ENCODE measurements at regions not wholly inside any gene's neighbourhood (a gene's known extent, or its start where the extent isn't known, plus 50 kb on each side); places are given as distances from the start of the nearest gene placed in this dataset.

DNA sequence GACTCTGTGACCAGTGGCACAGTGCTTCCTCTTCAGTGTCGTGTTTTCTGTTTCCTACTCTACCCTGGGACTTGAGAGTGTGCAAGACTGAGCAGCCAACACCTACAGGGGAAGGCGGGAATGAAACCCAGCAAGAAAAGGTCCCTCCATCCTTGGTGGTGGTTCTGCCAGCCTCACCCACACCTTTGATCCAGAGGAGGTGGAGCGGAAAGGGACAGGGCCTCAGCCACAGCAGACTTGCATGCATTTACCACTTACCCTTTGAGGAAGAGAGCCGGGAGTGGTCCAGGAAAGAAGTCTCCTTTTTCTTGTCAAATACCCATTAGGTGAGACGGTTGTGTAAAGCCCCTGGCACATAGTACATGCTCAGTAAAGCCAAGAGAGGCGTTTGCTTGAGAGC lies 164.8 kb upstream of the ZNF536 start:
- CTCF ChIA-PET = no interaction called here
- DNase-seq (ENCODE audit: low read depth, low spot score) = no peak
- no peak overlapping the region for H3K27ac ChIP-seq (ENCODE audit: low read depth, low read length)
- H3K27me3 ChIP-seq (ENCODE audit: insufficient read depth, low read length) = peaks cover 42% of the 10 kb centered on the region; the same call in 1 of the 2 replicates
- H3K4me2 ChIP-seq (ENCODE audit: low read length) = no peak overlapping the region
- H4K20me1 ChIP-seq (ENCODE audit: insufficient read depth) = no peaks in the 10 kb centered on the region
- ATAC-seq = no peak
- no peaks in the 10 kb centered on the region for H3K9me3 ChIP-seq (ENCODE audit: control insufficient read depth in 1 of 2, insufficient read depth in 1 of 2, low read depth in 1 of 2, low read length in 2 of 2)
- TF ChIP-seq SP1 (IDR thresholded peaks at IDR 0.05; ENCODE audit: low read depth) (no peak), SRF (IDR thresholded peaks at IDR 0.05; ENCODE audit: low read depth) (no peak), POLR2AphosphoS5 (IDR thresholded peaks at IDR 0.05; ENCODE audit: low read depth, low read length) (no peak), ELF1 (IDR thresholded peaks at IDR 0.05; ENCODE audit: borderline replicate concordance, low read depth) (no peak), POLR2A (IDR thresholded peaks at IDR 0.05; ENCODE audit: borderline replicate concordance, extremely low read depth, insufficient read depth, insufficient read length) (no peak), ZFX (IDR thresholded peaks at IDR 0.05) (no peak), YY1 (IDR thresholded peaks at IDR 0.05; ENCODE audit: extremely low read depth, insufficient replicate concordance, low read depth, low read length) (no peak), CEBPB (IDR thresholded peaks at IDR 0.05; ENCODE audit: low read depth) (no peak), JUND (IDR thresholded peaks at IDR 0.05) (no peak), EZH2 (IDR thresholded peaks at IDR 0.05) (no peak), SIN3A (IDR thresholded peaks at IDR 0.05; ENCODE audit: low read depth) (no peak), CBX3 (IDR thresholded peaks at IDR 0.05; ENCODE audit: low read depth) (no peak)
- TF ChIP-seq, protein P1, sequence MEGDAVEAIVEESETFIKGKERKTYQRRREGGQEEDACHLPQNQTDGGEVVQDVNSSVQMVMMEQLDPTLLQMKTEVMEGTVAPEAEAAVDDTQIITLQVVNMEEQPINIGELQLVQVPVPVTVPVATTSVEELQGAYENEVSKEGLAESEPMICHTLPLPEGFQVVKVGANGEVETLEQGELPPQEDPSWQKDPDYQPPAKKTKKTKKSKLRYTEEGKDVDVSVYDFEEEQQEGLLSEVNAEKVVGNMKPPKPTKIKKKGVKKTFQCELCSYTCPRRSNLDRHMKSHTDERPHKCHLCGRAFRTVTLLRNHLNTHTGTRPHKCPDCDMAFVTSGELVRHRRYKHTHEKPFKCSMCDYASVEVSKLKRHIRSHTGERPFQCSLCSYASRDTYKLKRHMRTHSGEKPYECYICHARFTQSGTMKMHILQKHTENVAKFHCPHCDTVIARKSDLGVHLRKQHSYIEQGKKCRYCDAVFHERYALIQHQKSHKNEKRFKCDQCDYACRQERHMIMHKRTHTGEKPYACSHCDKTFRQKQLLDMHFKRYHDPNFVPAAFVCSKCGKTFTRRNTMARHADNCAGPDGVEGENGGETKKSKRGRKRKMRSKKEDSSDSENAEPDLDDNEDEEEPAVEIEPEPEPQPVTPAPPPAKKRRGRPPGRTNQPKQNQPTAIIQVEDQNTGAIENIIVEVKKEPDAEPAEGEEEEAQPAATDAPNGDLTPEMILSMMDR (IDR thresholded peaks at IDR 0.05 in 2 of 3, conservative IDR thresholded peaks at IDR 0.05 in 1 of 3; ENCODE audit: borderline replicate concordance in 1 of 3, insufficient read depth in 1 of 3, low read depth in 2 of 3, low read length in 2 of 3) = no peak
- TF ChIP-seq, protein P2, sequence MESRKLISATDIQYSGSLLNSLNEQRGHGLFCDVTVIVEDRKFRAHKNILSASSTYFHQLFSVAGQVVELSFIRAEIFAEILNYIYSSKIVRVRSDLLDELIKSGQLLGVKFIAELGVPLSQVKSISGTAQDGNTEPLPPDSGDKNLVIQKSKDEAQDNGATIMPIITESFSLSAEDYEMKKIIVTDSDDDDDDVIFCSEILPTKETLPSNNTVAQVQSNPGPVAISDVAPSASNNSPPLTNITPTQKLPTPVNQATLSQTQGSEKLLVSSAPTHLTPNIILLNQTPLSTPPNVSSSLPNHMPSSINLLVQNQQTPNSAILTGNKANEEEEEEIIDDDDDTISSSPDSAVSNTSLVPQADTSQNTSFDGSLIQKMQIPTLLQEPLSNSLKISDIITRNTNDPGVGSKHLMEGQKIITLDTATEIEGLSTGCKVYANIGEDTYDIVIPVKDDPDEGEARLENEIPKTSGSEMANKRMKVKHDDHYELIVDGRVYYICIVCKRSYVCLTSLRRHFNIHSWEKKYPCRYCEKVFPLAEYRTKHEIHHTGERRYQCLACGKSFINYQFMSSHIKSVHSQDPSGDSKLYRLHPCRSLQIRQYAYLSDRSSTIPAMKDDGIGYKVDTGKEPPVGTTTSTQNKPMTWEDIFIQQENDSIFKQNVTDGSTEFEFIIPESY (IDR thresholded peaks at IDR 0.05; ENCODE audit: extremely low read depth, insufficient replicate concordance, low read length) = no peak
- TF ChIP-seq, protein P3, sequence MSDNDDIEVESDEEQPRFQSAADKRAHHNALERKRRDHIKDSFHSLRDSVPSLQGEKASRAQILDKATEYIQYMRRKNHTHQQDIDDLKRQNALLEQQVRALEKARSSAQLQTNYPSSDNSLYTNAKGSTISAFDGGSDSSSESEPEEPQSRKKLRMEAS (IDR thresholded peaks at IDR 0.05) = no peak
- TF ChIP-seq, protein P4, sequence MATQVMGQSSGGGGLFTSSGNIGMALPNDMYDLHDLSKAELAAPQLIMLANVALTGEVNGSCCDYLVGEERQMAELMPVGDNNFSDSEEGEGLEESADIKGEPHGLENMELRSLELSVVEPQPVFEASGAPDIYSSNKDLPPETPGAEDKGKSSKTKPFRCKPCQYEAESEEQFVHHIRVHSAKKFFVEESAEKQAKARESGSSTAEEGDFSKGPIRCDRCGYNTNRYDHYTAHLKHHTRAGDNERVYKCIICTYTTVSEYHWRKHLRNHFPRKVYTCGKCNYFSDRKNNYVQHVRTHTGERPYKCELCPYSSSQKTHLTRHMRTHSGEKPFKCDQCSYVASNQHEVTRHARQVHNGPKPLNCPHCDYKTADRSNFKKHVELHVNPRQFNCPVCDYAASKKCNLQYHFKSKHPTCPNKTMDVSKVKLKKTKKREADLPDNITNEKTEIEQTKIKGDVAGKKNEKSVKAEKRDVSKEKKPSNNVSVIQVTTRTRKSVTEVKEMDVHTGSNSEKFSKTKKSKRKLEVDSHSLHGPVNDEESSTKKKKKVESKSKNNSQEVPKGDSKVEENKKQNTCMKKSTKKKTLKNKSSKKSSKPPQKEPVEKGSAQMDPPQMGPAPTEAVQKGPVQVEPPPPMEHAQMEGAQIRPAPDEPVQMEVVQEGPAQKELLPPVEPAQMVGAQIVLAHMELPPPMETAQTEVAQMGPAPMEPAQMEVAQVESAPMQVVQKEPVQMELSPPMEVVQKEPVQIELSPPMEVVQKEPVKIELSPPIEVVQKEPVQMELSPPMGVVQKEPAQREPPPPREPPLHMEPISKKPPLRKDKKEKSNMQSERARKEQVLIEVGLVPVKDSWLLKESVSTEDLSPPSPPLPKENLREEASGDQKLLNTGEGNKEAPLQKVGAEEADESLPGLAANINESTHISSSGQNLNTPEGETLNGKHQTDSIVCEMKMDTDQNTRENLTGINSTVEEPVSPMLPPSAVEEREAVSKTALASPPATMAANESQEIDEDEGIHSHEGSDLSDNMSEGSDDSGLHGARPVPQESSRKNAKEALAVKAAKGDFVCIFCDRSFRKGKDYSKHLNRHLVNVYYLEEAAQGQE (IDR thresholded peaks at IDR 0.05; ENCODE audit: low read depth) = no peak
- no peaks in the 10 kb centered on the region for H3K9me2 ChIP-seq (ENCODE audit: insufficient read depth)
- no TSS peak for BruUV-seq (replicated peaks)
- POLR2A ChIA-PET = no interaction called here
- no peaks in the 10 kb centered on the region for H3K79me2 ChIP-seq (ENCODE audit: insufficient read depth, low read length)
- no peak overlapping the region for H3K4me3 ChIP-seq (replicated peaks in 1 of 2; ENCODE audit: low read depth in 1 of 2, low read length in 2 of 2)
- RAD21 ChIA-PET (ENCODE audit: low non-redundant PET in 1 of 2, low total read pairs in 2 of 2, uncharacterized antibody in 2 of 2, unreplicated experiment in 2 of 2) = no interaction called here
- H3K36me3 ChIP-seq (ENCODE audit: control insufficient read depth in 1 of 2, insufficient read depth in 2 of 2, low read length in 2 of 2) = no peaks in the 10 kb centered on the region; a peak in 1 of 4 replicates
- H2AFZ ChIP-seq (ENCODE audit: low read depth, low read length, poor library complexity, severe bottlenecking) = no peak overlapping the region
- H3K4me1 ChIP-seq (ENCODE audit: control insufficient read depth in 1 of 2, insufficient read depth in 2 of 2, low read length in 2 of 2) = no peaks in the 10 kb centered on the region
- no peak overlapping the region for H3K9ac ChIP-seq (ENCODE audit: low read length)
- intact Hi-C loops (cut with micrococcal nuclease) = no loop called here
